ENCODE measurements at regions not wholly inside any gene's neighbourhood (a gene's known extent, or its start where the extent isn't known, plus 50 kb on each side); places are given as distances from the start of the nearest gene placed in this dataset.

GRCh38 chr18:46346896-46347630, 242.9 kb downstream of the HAUS1 start (continued):
- TF ChIP-seq RAD21 (IDR thresholded peaks at IDR 0.05 in 1 of 2, conservative IDR thresholded peaks at IDR 0.05 in 1 of 2; ENCODE audit: low read depth in 2 of 2, low read length in 2 of 2): no peak
- no peak for TF ChIP-seq KDM5A (IDR thresholded peaks at IDR 0.05; ENCODE audit: low read length)
- TF ChIP-seq TBP (IDR thresholded peaks at IDR 0.05; ENCODE audit: low read depth, low read length): no peak
- TF ChIP-seq RXRA (IDR thresholded peaks at IDR 0.05; ENCODE audit: insufficient read depth, low read depth, low read length): no peak
- no peak for TF ChIP-seq CEBPB (IDR thresholded peaks at IDR 0.05; ENCODE audit: low read depth, low read length)

Measured in H1 (cell line).